CD4-positive, alpha-beta T cell treated with Interleukin-12 subunit alpha and Interleukin-12 subunit beta, for 1 hour (primary cell): ENCODE measurements at regions not wholly inside any gene's neighbourhood (a gene's known extent, or its start where the extent isn't known, plus 50 kb on each side); places are given as distances from the start of the nearest gene placed in this dataset.
"Not testable (repeated sequence)": the region's sequence is repeated elsewhere in the genome, so short reads cannot be mapped to it uniquely, and the experiment has no call there.

Experiments
- DNase-seq: peaks from one replicate; pipeline ENCODE4 v3.0.0-alpha.2; 2020

DNA sequence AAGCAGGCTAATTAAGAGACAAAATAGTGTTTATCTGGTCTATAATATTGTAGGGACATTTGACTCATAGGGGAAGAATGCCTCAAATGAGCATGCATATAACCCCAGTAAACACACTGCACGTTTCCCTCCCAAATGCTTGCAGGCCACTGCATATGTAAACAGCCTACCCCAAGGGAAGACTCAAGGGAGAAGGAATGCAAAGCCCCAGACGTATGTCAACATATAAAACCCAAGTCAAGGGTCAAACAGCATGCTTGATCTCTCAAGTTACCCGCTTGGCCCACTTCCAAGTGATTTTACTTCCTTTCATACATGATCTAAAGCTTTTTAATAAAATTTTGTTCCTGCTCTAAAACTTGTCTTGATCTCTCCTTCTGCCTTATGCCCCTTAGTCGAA is 1090.0 kb downstream of the OTOL1 start:
- DNase-seq, result no peak

DNA sequence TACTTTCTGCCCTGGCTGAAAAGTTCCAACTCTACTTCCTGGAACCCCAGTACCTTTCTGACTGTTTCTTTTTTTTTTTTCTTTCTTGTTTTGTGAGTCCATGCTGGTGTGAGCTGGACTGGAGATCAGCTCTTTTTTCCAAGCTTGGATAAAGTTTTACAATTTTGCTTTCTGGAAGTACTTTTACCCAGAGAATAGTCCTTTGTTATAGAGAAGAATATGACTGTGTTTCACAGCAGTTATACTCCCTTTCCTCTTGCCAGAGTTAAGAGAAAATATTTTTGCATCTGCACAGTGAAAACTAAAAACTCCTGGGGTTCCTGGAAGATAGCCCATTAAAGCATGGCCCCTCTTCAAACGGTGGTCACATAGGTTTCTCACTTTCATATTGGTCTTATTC is 1100.6 kb downstream of the OTOL1 start:
- no peak for DNase-seq

DNA sequence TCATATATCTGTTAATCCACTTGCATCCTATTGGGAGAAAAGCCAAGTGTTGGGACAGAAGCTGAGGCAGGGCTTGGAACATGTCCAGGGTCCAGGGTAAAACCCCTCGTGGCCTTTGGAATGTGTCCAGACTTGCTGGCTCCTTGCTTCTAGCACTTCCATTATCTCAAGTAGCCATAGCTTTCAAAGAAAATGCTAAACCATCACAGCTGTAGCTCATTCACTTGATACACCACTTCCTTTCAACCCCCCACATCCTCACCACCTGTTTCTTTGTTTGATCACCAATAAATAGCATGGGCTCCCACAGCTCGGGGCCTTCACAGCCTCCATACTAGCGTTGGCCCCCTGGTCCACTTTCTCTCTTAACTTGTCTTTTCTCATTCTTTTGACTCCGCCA is 1101.9 kb downstream of the OTOL1 start:
- DNase-seq, result not testable (repeated sequence)

DNA sequence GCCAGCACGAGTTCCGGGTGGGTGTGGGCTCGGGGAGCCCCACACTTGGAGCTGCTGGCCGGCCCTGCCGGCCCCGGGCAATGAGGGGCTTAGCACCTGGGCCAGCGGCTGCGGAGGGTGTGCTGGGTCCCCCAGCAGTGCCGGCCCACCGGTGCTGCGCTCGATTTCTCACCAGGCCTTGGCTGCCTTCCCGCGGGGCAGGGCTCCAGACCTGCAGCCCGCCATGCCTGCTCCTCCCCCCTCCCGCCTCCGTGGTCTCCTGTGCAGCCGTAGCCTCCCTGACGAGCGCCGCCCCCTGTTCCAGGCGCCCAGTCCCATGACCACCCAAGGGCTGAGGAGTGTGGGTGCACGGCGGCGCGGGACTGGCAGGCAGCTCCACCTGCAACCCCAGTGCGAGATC is 1103.1 kb downstream of the OTOL1 start:
- DNase-seq, result not testable (repeated sequence)

DNA sequence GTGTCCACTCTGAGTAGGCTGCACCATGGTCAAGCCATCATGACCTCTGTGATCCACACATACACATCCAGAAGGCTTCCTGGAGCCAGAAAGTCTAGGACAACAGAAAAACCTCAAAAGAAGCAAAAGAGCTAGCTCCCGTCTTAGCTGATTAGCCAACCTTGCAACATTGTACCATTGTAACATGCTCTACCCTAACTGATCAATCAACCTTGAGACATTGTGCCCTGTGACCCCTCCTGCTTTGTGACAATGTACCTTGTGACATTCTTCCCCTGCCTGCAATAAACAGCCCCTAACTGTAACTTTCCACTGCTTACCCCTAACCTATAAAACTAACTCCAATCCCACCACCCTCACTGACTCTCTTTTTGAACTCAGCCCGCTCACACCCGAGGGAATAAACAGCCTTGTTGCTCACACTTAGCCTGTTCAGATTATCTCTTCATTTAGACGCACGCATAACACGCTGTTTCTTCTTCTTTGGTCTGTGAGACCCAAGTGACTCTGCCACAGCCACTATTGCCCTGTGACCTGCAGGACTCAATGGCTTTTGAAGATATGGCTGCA is 1104.6 kb downstream of the OTOL1 start:
- no peak for DNase-seq

DNA sequence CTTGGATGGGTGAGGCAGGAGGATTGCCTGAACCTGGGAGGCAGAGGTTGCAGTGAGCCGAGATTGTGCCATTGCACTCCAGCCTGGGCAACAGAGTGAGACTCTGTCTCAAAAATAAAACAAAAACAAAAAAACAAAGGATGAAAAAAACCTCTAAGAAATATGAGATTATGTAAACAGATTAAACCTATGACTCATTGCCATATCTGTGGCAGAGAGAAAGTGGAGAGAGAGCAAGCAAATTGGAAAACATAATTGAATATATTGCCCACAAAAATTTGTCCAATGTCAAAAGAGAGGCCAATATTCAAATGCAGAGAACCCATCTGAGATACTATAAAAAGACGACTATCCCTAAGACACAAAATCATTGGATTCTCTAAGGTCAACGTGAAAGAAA is 1106.0 kb downstream of the OTOL1 start:
- DNase-seq, result no peak

DNA sequence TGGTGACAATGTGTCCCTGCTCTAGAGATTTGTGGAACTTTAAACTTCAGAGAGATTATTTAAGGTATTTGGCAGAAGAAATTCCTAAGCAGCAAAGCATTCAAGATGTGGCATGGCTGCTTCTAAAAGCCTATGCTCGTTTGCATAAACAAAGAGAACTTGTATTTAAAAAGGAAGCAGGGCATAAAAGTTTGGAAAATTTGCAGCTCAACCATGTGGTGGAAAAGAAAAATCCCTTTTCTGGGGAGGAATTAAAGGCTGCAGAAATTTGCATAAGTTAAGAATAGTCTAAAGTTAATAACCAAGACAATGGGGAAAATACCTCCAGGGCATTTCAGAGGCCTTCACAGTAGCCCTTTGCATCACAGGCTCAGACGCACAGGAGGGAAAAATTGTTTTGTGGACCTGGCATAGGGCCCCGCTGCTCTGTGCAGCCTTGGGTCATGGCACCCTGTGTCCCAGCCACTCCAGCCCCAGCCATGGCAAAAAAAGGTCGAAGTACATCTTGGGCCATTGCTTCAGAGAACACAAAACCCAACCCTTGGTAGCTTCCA is 1109.1 kb downstream of the OTOL1 start:
- no peak for DNase-seq

DNA sequence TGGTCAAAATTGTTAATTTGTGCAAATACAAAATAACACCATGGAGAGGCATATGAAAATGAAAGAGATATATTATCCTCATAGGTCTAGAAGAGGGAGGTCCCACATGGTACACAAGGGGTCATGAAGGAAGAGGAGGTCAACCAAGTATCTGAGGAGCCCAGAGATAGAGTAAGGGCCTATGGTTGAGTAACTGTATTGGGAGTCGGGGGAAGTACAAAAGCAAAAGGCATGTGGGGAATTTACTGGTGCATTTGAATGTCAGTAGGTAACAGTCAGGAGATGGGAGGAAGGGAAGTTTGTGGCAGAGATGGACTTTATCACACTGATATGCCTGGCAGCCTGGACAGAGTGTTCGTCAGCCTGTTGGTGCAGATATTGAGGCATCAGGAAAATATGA is 1113.7 kb downstream of the OTOL1 start:
- no peak for DNase-seq

DNA sequence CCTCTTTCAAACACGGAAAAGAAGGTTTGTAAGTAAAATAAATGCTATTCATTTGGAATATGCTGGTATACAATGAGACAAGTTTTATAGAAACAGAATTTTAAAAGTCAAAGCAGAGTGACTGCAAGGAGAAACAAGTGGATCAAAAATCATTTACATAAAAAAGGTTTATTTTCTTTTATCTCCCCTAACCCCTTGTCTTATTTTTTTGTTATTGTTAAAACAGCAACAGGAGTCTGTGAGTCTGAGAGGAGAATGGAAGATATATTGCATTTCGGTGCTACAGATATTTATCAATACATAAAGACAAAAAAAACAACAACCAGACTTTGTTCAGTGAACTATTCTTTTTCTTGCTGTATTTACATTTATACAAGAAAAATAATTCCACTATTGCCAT is 1116.4 kb downstream of the OTOL1 start:
- no peak for DNase-seq

DNA sequence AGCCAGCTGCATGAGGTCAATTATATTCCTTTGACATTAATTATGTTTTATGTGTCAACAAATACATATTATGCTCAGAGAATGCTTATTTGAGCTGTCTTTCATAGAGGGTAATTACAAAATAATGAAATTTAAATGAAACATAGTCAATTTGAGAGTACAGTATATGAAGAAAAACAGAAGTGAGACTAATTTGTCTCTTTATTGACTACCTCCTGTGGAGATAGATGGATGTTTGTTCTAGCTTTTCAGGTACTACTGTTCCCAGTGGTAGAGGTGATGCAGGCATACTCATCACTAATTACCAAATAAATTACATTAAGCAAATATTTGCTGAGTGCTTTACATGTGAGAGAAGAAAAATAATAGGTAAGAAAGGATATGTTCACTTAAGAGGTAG is 1129.6 kb downstream of the OTOL1 start:
- DNase-seq, result no peak

DNA sequence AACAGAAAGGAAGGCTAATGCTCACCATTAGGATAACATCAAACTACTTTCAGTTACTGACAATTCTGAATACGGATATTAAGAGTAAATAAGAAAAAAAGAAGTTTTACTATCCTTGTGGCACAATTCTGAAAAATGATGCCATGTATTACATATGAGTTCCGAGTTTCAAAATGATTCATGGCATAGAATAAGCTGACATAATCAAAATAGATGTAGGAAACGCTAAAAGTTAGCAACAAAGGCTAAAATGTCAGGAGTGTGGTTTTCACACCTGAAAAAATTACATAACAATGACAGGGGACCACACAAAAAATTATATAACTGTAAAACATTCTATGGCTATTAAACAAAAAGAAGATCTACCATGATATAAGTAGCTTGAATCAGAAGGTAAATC is 1131.9 kb downstream of the OTOL1 start:
- DNase-seq, result no peak

DNA sequence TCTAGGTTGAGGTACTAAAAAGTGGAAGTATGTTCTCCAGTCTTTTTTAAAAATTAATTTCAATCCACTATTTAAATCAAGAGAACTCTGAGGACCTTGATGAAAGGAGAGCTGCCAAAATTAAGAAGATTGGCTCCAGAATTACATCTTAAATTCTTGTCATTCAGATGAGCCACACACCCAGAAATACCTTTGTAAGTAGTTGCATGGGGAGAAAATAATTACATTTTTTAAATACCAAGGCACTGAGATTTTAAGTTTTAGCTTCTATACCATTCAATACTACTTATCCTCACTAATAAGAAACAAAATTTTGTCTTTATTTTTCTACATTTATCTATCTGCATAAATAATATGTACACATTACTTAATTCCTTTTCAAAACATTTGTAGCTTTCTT is 1132.8 kb downstream of the OTOL1 start:
- no peak for DNase-seq

DNA sequence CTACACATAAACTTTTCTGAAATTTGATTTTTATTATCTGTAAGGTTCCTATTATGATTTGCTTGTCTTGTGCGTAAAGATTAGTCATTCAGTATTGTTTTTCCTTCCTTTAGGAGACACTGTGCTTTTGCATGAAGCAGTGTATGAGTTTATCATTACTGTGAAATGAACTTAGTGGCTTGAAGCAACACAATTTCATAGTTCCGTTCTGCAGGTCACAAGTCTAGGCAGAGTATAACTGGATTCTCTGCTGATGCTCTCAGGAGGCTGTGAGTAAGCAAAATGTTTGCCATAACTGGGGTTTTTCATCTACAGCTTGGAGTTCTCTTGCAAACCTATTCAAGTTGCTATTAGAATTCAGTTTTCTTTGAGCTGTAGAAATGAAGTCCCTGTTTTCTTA is 1136.1 kb downstream of the OTOL1 start:
- DNase-seq, result no peak

DNA sequence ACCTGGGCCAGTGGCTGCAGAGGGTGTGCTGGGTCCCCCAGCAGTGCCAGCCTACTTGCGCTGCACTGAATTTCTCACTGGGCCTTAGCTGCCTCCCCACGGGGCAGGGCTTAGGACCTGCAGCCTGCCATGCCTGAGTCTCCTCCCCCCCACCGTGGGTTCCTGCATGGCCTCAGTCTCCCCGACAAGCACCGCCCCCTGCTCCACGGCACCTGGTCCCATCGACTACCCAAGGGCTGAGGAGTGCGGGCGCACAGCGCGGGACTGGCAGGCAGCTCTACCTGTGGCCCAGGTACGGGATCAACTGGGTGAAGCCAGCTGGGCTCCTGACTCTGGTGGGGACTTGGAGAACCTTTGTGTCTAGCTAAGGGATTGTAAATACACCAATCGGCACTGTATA is 1143.6 kb downstream of the OTOL1 start:
- DNase-seq, result not testable (repeated sequence)

DNA sequence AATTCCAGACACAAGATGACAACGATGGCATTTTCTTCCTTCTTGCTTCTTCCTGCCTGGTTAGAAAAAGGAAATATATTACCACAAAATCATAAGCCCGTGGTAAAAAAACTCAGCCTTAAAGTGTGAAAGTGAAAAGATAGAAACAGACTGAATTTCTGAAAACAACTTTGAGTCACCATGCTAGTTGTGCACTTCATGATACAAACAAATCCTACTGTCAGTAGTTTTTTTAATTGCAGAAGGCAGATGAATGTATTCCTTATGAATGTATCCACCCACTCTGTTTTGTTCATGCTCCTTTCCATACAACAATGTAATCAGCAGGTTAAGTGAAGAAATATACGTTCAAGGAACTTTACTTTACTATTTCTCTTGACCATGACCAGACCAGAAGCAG is 1144.7 kb downstream of the OTOL1 start:
- DNase-seq, result no peak

DNA sequence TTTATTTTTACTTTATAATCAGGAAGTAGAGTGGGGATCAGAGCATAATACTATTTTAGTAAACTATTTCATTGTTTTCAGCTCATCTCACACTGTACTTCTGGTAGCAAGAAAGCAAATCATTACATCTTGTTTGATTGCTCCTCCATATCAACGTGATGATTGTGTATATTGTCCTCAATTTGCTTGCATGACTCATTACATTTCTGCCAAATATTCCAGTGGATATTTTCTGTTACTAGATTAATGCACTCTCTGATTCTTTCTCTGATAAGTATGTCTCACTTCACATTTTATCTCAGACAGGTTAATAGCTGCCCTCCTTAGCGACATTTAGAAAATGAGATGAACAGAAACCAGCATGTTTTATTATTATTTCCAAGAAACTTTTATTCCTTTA is 1145.3 kb downstream of the OTOL1 start:
- DNase-seq, result no peak

DNA sequence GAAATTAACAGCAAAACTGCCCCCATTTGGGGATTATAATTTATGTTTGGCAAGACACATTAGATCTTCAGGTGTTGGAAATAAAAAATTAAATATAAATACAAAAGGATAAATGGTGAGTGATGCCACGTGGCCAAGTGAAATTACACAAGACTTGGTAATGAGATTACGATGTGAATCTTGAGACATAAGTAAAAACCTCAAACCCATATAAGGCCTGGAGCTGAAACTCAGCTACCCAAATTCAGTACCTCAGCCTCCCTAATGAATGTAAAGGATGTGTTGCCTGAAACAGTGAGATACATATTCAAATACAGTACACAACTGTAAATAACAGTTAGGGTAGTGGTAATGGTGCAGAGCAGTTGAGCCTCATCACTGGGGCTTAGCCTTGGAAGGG is 1146.6 kb downstream of the OTOL1 start:
- no peak for DNase-seq

DNA sequence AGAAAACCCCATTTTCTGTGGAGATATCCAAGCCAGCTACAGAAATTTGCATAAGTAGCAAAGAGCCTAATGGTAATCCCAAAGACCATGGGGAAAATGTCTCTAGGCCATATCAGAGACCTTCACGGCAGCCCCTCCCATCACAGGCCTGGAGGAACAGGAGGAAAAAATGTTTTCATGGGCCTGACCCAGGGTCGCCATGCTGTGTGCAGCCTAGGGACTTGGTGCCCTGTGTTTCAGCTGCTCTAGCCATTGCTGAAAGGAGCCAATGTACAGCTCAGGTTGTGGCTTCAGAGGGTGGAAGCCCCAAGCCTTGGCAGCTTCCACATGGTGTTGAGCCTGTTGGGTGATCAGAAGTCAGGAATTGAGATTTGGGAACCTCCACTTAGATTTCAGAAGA is 1150.7 kb downstream of the OTOL1 start:
- DNase-seq, result no peak

DNA sequence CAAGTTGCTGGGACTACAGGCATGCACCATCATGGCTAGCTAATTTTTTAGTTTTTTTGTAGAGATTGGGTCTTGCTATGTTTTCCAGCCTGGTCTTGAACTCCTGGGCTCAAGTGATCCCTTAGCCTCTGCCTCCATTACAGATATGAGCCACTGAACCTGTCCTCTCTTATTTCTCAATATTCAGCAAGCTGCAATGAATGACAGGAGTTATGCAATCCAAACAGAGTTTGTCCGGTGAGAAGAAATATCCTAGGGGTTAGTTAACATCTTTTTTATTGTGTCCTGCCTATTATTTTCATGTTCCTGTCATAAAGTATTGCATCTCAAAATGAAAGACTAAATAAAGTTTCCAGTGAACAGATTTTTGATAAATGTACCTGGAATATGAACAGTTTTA is 1161.4 kb downstream of the OTOL1 start:
- no peak for DNase-seq

DNA sequence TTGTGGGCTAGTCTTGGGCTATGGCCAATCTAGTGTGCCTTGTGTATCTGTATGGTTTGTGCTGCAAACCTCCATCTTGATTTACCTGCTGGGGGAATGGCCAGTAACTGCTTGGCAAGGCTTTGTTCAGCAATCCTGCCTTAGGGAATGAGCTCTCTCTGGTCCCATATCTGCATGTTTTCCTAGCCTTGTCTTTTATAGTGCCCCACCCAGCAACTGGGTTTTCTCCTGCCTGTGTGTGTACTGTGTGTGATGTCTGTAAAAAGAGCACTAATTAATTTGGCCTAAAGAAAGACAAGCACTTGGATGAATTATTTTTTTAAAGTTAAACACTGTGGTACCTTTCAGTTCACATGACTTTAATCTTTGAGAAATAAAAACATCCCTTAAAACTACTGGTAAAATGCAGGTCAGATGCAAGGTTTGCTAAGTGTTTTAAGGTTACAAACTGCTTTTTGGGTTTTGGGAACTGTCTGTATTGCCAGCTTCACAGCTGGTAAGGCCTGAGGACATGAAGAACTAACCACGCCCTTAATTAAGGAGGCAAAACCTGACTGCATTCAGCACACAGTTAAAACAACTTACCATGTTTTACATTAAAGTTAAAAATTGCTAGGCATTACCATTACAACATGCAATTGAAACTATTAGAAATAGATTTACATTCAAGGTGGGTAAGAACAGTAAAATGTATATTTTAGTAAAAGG is 1169.2 kb downstream of the OTOL1 start:
- no peak for DNase-seq

DNA sequence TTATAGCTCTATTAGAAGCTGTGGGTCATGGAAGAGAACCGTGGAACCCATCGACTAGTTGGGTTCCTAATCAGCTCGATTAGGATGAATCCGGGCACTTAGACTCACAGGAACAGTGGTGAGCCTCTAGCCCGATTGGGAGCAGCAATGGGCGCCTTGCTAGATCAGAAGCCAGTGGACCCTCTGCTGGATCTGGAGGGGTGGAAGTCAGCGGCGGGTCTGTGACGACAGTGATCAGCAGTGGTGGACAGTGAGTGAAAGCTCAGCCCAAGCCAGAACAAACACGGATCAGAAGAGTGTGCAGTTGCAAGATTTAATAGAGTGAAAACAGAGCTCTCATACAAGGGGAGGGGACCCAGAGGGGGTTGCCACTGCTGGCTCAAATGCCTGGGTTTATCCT is 1170.2 kb downstream of the OTOL1 start:
- no peak for DNase-seq

DNA sequence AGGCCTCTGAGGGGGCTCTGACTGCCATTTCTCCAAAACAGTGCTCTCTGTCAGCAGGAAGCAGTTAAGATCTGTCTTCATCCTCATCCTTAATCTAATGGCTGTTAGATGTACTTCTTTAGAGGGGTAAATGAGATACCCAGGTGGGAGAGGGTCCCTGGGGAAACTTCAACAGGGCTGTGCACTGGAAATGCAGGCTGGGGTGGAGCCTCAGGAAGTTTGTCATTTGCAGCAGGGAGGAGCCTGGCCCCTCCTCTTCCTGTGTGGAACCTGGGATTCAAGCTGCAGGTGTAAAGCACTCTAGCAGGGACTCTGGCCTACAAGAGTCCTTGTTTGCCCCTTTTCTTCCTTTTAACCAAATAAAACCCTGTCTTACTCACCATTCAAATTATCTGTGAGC is 1173.6 kb downstream of the OTOL1 start:
- DNase-seq, result no peak

DNA sequence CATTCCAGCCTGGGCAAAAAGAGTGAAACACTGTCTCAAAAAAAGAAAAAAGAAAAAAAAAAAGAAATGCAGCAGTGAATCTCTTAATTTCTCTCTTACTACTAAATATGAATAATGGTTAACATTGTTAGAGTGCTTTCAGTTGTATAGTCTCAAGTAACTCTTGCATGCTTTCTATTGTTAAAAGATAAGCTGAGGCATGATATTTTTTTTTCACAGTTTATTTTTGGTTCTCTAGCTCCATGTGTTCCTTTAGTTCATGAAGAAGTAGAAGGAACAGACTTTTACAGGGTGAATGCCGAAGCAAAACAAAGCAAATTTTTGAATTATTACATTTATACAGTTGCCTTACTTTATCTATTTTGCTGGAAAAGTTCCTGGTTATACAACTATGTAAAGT is 1180.9 kb downstream of the OTOL1 start:
- DNase-seq, result no peak

DNA sequence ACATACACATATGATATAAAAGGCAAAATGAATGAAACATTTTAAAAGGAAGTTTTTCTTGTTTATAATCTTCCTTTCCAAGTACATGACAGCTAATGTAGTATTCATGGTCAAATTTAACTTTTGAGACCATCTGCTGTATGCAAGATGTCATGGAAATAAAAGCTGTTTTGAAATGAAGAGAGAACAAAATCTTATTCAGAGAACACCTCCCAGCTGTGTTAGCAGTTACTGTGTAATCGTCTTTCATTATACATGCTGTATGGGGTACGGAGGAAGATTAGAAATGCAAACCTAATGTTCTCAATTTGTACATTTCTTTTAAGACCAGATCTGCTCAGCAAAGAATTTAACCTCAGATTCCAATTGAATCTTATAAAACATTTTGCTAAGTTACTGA is 1182.3 kb downstream of the OTOL1 start:
- DNase-seq, result no peak

DNA sequence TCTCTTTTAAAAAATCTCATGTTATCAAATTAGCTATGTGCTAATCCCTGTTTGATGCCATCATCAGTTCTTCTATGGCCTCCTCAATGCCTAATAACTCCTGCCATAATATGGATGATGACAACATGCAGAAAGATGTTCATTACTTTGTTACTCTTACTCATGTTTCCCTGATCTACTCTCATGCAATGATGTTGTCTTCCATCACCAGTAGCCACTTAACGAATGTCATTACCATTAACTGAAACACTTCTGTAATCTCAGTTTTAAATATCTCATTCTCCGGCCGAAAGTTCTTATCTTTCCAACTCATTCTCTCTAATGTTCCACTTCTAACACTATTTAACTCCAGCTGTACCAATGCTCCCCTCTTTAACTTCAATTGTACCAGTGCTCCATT is 1187.7 kb downstream of the OTOL1 start:
- no peak for DNase-seq
